Thyroid gland (tissue), 4 donors: ENCODE measurements at regions not wholly inside any gene's neighbourhood (a gene's known extent, or its start where the extent isn't known, plus 50 kb on each side); places are given as distances from the start of the nearest gene placed in this dataset.

ENCODE experiments used
- DNase-seq, 2 donors: peaks; one replicate each; pipeline ENCODE4 v3.0.0-alpha.2; 2019
- H3K27ac ChIP-seq, 3 donors: fragments of 200-600 bp; sonication (generic); 1 replicate in 2 of 3; 2 replicates in 1 of 3; pipeline ENCODE4 v1.5.1; 2016 to 2019; ENCODE audit warnings: mild to moderate bottlenecking in 1 of 3, moderate library complexity in 1 of 3
- H3K27me3 ChIP-seq: fragments of 200-600 bp; sonication (generic); one replicate; pipeline ENCODE4 v1.5.1; 2019
- H3K36me3 ChIP-seq, 2 donors: fragments of 200-600 bp; sonication (generic); one replicate each; pipeline ENCODE4 v1.5.1; 2016 to 2019
- H3K4me1 ChIP-seq, 2 donors: fragments of 200-600 bp; sonication (generic); one replicate each; pipeline ENCODE4 v1.5.1; 2017 to 2019
- H3K4me3 ChIP-seq, 3 donors: fragments of 200-600 bp; sonication (generic); replicated peaks in 1 of 3; 1 replicate in 2 of 3; 2 replicates in 1 of 3; pipeline ENCODE4 v1.5.1; 2016; ENCODE audit warnings: mild to moderate bottlenecking in 1 of 3
- H3K9me3 ChIP-seq: fragments of 200-600 bp; sonication (generic); one replicate; pipeline ENCODE4 v1.5.1; 2017
- CTCF ChIP-seq, 6 experiments: fragments of 200-600 bp in 3 of 6; fragments of 450-650 bp in 3 of 6; sonication (generic) in 3 of 6; IDR thresholded peaks; one replicate each; pipeline ENCODE4 v1.5.1; 2016 to 2019; ENCODE audit warnings: antibody characterized with exemption in 6 of 6, mild to moderate bottlenecking in 2 of 6, inconsistent platforms in 1 of 6, moderate library complexity in 1 of 6
- POLR2A ChIP-seq, 2 donors: fragments of 450-650 bp; IDR thresholded peaks; one replicate each; pipeline ENCODE4 v1.6.1; 2017; ENCODE audit warnings: antibody characterized with exemption in 2 of 2, mild to moderate bottlenecking in 2 of 2, moderate library complexity in 1 of 2
- WGBS, 2 donors: methylation state at CpG; one replicate each; pipeline ENCODE4 v1.1.5; 2017; 5-methylcytosine and 5-hydroxymethylcytosine counted together
- intact Hi-C: fragments of 100-400 bp; cut with DNase I; formaldehyde crosslinking; loops from one replicate; pipeline ENCODE4 v1.15.1; 2023

- no peaks in the 10 kb centered on the region for H3K9me3 ChIP-seq
- H3K36me3 ChIP-seq = no peaks in the 10 kb centered on the region
- no peaks in the 10 kb centered on the region for H3K4me1 ChIP-seq
- no peaks in the 10 kb centered on the region for H3K27me3 ChIP-seq
- no peak overlapping the region for H3K4me3 ChIP-seq
- WGBS, 2 donors = 93 to 96% methylated on average over 2 of the region's 2 CpGs
- no peak for DNase-seq
- no peak overlapping the region for H3K27ac ChIP-seq
- intact Hi-C loops = no loop called here
- TF ChIP-seq POLR2A (IDR thresholded peaks at IDR 0.05) (no peak), CTCF (IDR thresholded peaks at IDR 0.05) (no peak)
These were observed 73.3 kb downstream of the OLFM4 start for GRCh38 chr13:53101883-53102282.

GRCh38 chr13:53104136-53104535 is 75.5 kb downstream of the OLFM4 start:
- no peak for TF ChIP-seq POLR2A (IDR thresholded peaks at IDR 0.05)
- no peak for TF ChIP-seq CTCF (IDR thresholded peaks at IDR 0.05)
- Histone ChIP-seq H3K27ac (no peak overlapping the region), H3K36me3 (no peaks in the 10 kb centered on the region), H3K4me1 (no peaks in the 10 kb centered on the region), H3K27me3 (no peaks in the 10 kb centered on the region), H3K4me3 (no peak overlapping the region), H3K9me3 (no peaks in the 10 kb centered on the region)
- intact Hi-C loops = no loop called here
- DNase-seq = no peak
- WGBS, 2 donors = 50 to 73% methylated on average over 2 of the region's 2 CpGs

DNA sequence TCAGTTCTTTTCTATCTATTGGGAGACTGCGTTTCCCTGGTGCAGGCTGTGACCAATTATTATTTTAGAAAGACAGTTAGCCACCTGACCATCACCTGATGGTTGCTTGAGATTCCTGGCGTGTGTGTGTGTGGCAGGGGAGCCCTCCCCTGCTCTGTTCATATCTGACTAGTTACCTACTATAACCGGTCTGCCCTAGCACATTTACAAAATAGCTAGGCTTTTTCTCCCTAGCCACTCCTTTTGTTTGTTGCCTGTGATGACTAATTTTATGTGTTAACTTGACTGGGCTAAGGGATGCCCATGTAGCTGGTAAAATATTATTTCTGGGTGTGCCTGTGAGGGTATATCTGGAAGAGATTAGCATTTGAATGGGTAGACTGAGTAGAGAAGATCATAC is 76.9 kb downstream of the OLFM4 start:
- WGBS, 2 donors = 81 to 90% methylated on average over 3 of the region's 3 CpGs
- TF ChIP-seq POLR2A (IDR thresholded peaks at IDR 0.05) (no peak), CTCF (IDR thresholded peaks at IDR 0.05) (no peak)
- Histone ChIP-seq H3K36me3 (no peaks in the 10 kb centered on the region), H3K27me3 (no peaks in the 10 kb centered on the region), H3K4me3 (no peak overlapping the region), H3K9me3 (no peaks in the 10 kb centered on the region), H3K27ac (no peak overlapping the region), H3K4me1 (peaks cover 3 to 4% of the 10 kb centered on the region in 2 donors)
- DNase-seq = no peak
- intact Hi-C loops = no loop called here

- no peak overlapping the region for H3K4me3 ChIP-seq
- no peaks in the 10 kb centered on the region for H3K9me3 ChIP-seq
- DNase-seq = no peak
- H3K27ac ChIP-seq = no peak overlapping the region
- TF ChIP-seq POLR2A (IDR thresholded peaks at IDR 0.05) = no peak
- TF ChIP-seq CTCF (IDR thresholded peaks at IDR 0.05) = no peak
- no peaks in the 10 kb centered on the region for H3K27me3 ChIP-seq
- no peaks in the 10 kb centered on the region for H3K36me3 ChIP-seq
- intact Hi-C loops = no loop called here
- 87 to 90% methylated on average over 3 of the region's 3 CpGs for WGBS, 2 donors
- H3K4me1 ChIP-seq = peaks cover 3 to 6% of the 10 kb centered on the region in 2 donors
These were observed 77.3 kb downstream of the OLFM4 start for GRCh38 chr13:53105890-53106289.

DNA sequence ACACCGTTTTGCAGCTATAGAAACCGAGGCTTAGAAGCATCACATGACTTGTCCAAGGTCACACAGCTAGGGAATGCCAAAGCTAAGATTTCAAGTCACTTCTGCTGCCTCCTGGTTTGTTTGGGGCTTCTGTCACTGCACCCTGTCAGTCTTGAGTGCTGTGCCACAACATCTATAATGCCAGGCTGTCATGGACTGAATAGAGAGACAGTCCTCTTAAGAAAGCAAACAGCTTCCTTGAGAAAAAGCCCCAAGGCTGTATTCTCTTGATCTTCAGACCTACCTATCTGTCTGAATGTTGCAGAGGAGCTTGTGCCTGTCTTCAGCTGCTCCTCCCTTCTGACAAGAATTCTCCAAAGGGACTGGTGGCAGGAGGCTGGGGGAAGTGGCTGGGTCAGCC is 81.6 kb downstream of the OLFM4 start:
- WGBS, 2 donors = 74 to 90% methylated on average over 2 of the region's 2 CpGs
- H3K4me1 ChIP-seq = peaks cover 3 to 17% of the 10 kb centered on the region in 2 donors
- H3K27me3 ChIP-seq = no peaks in the 10 kb centered on the region
- no peaks in the 10 kb centered on the region for H3K36me3 ChIP-seq
- DNase-seq = peak; percentile 34 to 42
- no peak for TF ChIP-seq POLR2A (IDR thresholded peaks at IDR 0.05)
- H3K27ac ChIP-seq = no peak overlapping the region
- no peak overlapping the region for H3K4me3 ChIP-seq
- no peaks in the 10 kb centered on the region for H3K9me3 ChIP-seq
- intact Hi-C loops = no loop called here

DNA sequence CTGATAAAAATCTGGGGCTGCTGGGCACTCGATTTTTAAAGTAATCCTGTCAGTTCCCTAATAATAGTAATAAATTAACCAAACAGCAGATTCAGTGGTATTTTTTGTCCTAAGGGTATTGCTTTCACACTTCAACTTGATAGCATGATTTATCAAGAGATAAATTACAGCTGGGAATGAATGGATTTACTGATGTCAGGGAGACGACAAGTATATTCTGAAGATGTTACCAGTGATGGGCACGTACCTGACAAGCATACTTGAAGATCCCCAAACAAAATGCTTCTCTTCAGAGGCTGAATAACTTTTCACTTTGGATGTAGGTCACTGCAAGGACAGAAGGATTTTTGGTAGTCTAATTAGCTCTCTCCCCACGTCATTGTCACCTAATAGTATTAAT is 82.0 kb downstream of the OLFM4 start:
- 63 to 72% methylated on average over 4 of the region's 4 CpGs for WGBS, 2 donors
- Histone ChIP-seq H3K27me3 (no peaks in the 10 kb centered on the region), H3K36me3 (no peaks in the 10 kb centered on the region), H3K27ac (no peak overlapping the region), H3K4me1 (peaks cover 3 to 17% of the 10 kb centered on the region in 2 donors), H3K4me3 (no peak overlapping the region), H3K9me3 (no peaks in the 10 kb centered on the region)
- no peak for DNase-seq
- intact Hi-C loops = no loop called here
- no peak for TF ChIP-seq CTCF (IDR thresholded peaks at IDR 0.05)
- no peak for TF ChIP-seq POLR2A (IDR thresholded peaks at IDR 0.05)
